GM23338 (cell line): ENCODE measurements at regions not wholly inside any gene's neighbourhood (a gene's known extent, or its start where the extent isn't known, plus 50 kb on each side); places are given as distances from the start of the nearest gene placed in this dataset.

Experiments used
- ATAC-seq: fragments of 200-7000 bp; cut with Tn5 transposase; 3 replicates; pipeline ENCODE4 v1.9.1; 2020
- DNase-seq: peaks from one replicate; pipeline ENCODE4 v3.0.0-alpha.2; 2015; ENCODE audit warnings: low spot score
- H2AFZ ChIP-seq: fragments of 200-600 bp; sonication (generic); 2 replicates; pipeline ENCODE4 v1.8.0; 2016; ENCODE audit warnings: antibody characterized with exemption, mild to moderate bottlenecking, moderate library complexity
- H3F3A ChIP-seq: fragments of 200-600 bp; sonication (generic); replicated peaks from 2 replicates; pipeline ENCODE4 v1.8.0; 2017; ENCODE audit warnings: antibody characterized with exemption, mixed run types, low read depth
- H3K27ac ChIP-seq: fragments of 200-600 bp; sonication (generic); 2 replicates; pipeline ENCODE4 v1.6.1; 2016; ENCODE audit warnings: low read depth
- H3K27me3 ChIP-seq: fragments of 200-600 bp; sonication (generic); 2 replicates; pipeline ENCODE4 v1.8.0; 2016; ENCODE audit warnings: mild to moderate bottlenecking, mixed run types, moderate library complexity; ENCODE audit not compliant: insufficient read depth
- H3K36me3 ChIP-seq: fragments of 200-600 bp; sonication (generic); 2 replicates; pipeline ENCODE4 v1.8.0; 2016; ENCODE audit warnings: mild to moderate bottlenecking; ENCODE audit not compliant: insufficient read depth
- H3K4me1 ChIP-seq: fragments of 200-600 bp; sonication (generic); 2 replicates; pipeline ENCODE4 v1.8.0; 2016; ENCODE audit warnings: mild to moderate bottlenecking, moderate library complexity; ENCODE audit not compliant: insufficient read depth
- H3K4me2 ChIP-seq: fragments of 200-600 bp; sonication (generic); 2 replicates; pipeline ENCODE4 v1.7.1; 2017; ENCODE audit warnings: mixed run types
- H3K4me3 ChIP-seq: fragments of 200-600 bp; sonication (generic); 2 replicates; pipeline ENCODE4 v1.6.1; 2016; ENCODE audit warnings: mixed run types
- H3K79me2 ChIP-seq: fragments of 200-600 bp; sonication (generic); replicated peaks from 2 replicates; pipeline ENCODE4 v1.8.0; 2017; ENCODE audit warnings: mild to moderate bottlenecking; ENCODE audit not compliant: insufficient read depth
- H3K9me2 ChIP-seq: fragments of 200-600 bp; sonication (generic); 2 replicates; pipeline ENCODE4 v1.8.0; 2017; ENCODE audit not compliant: insufficient read depth
- H4K20me1 ChIP-seq: fragments of 200-600 bp; sonication (generic); replicated peaks from 2 replicates; pipeline ENCODE4 v1.8.0; 2017; ENCODE audit warnings: mild to moderate bottlenecking; ENCODE audit not compliant: insufficient read depth
- H3K27ac Mint-ChIP-seq: 2 replicates; pipeline ENCODE4 v1.8.0; 2020; ENCODE audit warnings: inconsistent platforms, mild to moderate bottlenecking, moderate library complexity, mixed read lengths
- H3K27me3 Mint-ChIP-seq: 3 replicates; pipeline ENCODE4 v1.8.0; 2022; ENCODE audit warnings: low read depth, mild to moderate bottlenecking, moderate library complexity, mixed read lengths, inconsistent platforms; ENCODE audit not compliant: insufficient read depth, poor library complexity
- H3K36me3 Mint-ChIP-seq: 3 replicates; pipeline ENCODE4 v1.8.0; 2021; ENCODE audit warnings: low read depth, mild to moderate bottlenecking, inconsistent platforms, moderate library complexity, mixed read lengths
- H3K4me1 Mint-ChIP-seq: 3 replicates; pipeline ENCODE4 v1.8.0; 2020; ENCODE audit warnings: mild to moderate bottlenecking, inconsistent platforms, mixed read lengths
- H3K4me3 Mint-ChIP-seq: 3 replicates; pipeline ENCODE4 v1.8.0; 2021; ENCODE audit warnings: moderate library complexity, mild to moderate bottlenecking, inconsistent platforms, mixed read lengths
- H3K9me3 Mint-ChIP-seq: 3 replicates; pipeline ENCODE4 v1.8.0; 2020; ENCODE audit warnings: moderate library complexity, mild to moderate bottlenecking, inconsistent platforms, mixed read lengths
- EZH2 ChIP-seq: fragments of 200-600 bp; sonication (generic); IDR thresholded peaks from one replicate; pipeline ENCODE4 v1.8.0; 2017; ENCODE audit warnings: antibody characterized with exemption, mild to moderate bottlenecking, low read depth; ENCODE audit not compliant: unreplicated experiment
- EZH2phosphoT487 ChIP-seq: fragments of 200-600 bp; sonication (generic); IDR thresholded peaks from one replicate; pipeline ENCODE4 v1.8.1; 2018; ENCODE audit warnings: antibody characterized with exemption; ENCODE audit not compliant: unreplicated experiment
- JUNB ChIP-seq: IDR thresholded peaks from one replicate; pipeline ENCODE4 v1.6.1; 2016; ENCODE audit warnings: antibody characterized with exemption; ENCODE audit not compliant: unreplicated experiment
- NANOG ChIP-seq: IDR thresholded peaks from 2 replicates; pipeline ENCODE4 v1.6.1; 2016; ENCODE audit warnings: antibody characterized with exemption, borderline replicate concordance
- POLR2AphosphoS5 ChIP-seq: IDR thresholded peaks from 2 replicates; pipeline ENCODE4 v1.6.1; 2016; ENCODE audit warnings: antibody characterized with exemption, low read depth
- STAT1 ChIP-seq: IDR thresholded peaks from one replicate; pipeline ENCODE4 v1.6.1; 2016; ENCODE audit warnings: antibody characterized with exemption; ENCODE audit not compliant: unreplicated experiment
- ZNF114 ChIP-seq: fragments of 250-450 bp; sonication (Bioruptor Pico); IDR thresholded peaks from 2 replicates; pipeline ENCODE4 v1.5.0; 2020; ENCODE audit warnings: mild to moderate bottlenecking, moderate library complexity
- TF ChIP-seq, protein P1 (sequence below), 2 experiments: fragments of 200-600 bp in 1 of 2; sonication (generic) in 1 of 2; conservative IDR thresholded peaks; 2 replicates each; pipeline versions ENCODE4 v1.5.1 to v1.6.1; 2016 to 2017; ENCODE audit warnings: antibody characterized with exemption in 2 of 2, low read depth in 2 of 2, mild to moderate bottlenecking in 2 of 2, moderate library complexity in 1 of 2
- TF ChIP-seq, protein P2 (sequence below): IDR thresholded peaks from 2 replicates; pipeline ENCODE4 v1.6.1; 2016; ENCODE audit warnings: antibody characterized with exemption
- TF ChIP-seq, protein P3 (sequence below): fragments of 250-450 bp; sonication (Bioruptor Pico); IDR thresholded peaks from 2 replicates; pipeline ENCODE4 v1.5.0; 2020; ENCODE audit warnings: mild to moderate bottlenecking, moderate library complexity
- TF ChIP-seq, protein P4 (sequence below): IDR thresholded peaks from one replicate; pipeline ENCODE4 v1.6.1; 2018; ENCODE audit warnings: antibody characterized with exemption; ENCODE audit not compliant: unreplicated experiment

DNA sequence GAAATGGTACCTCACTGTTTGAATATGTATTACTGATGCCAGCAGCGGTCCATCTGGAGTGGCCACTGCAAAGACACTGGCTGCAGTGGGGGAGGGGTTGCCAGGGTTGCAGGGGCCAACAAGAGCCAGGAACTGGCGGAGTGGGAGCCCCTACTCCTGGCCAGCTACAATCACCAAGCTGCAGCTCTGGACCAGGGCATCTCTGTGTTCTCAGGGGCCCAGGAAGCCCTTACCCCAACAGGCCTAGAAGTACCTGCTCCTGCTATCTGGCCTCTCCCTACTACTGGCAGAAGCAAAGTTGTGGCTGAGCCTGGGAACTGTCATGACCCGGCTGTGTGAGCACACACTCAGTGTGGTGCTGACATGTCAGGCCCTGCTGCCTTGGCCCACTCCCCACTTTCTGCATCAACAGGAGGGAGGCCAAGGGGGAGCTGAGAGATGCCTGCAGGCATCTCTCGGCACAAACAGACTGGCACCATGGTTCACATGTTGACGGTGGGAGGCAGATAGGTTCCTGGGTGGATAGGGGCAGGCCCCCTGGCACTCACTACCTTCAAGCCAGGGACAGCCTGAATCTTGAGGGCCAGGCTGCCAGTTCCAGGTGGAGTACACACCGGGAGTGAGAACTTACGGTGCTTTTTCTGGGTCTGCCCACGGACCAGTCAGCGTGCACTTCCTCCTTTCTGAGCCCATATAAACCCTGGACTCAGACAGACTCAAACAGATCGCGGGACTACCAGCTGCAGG lies 1188.0 kb downstream of the GRIK2 start:
- Histone ChIP-seq H3K27me3 (no peaks in the 10 kb centered on the region), H3K36me3 (no peaks in the 10 kb centered on the region), H3F3A (no peaks in the 10 kb centered on the region), H3K27ac (no peak overlapping the region), H4K20me1 (no peaks in the 10 kb centered on the region), H3K79me2 (no peaks in the 10 kb centered on the region), H3K9me2 (no peaks in the 10 kb centered on the region; the same call in 1 of the 2 replicates), H3K4me3 (no peak overlapping the region), H3K4me2 (no peak overlapping the region), H2AFZ (no peak overlapping the region), H3K4me1 (no peaks in the 10 kb centered on the region)
- peaks cover 5% of the 10 kb centered on the region for H3K27me3 Mint-ChIP-seq
- TF ChIP-seq, protein P1, sequence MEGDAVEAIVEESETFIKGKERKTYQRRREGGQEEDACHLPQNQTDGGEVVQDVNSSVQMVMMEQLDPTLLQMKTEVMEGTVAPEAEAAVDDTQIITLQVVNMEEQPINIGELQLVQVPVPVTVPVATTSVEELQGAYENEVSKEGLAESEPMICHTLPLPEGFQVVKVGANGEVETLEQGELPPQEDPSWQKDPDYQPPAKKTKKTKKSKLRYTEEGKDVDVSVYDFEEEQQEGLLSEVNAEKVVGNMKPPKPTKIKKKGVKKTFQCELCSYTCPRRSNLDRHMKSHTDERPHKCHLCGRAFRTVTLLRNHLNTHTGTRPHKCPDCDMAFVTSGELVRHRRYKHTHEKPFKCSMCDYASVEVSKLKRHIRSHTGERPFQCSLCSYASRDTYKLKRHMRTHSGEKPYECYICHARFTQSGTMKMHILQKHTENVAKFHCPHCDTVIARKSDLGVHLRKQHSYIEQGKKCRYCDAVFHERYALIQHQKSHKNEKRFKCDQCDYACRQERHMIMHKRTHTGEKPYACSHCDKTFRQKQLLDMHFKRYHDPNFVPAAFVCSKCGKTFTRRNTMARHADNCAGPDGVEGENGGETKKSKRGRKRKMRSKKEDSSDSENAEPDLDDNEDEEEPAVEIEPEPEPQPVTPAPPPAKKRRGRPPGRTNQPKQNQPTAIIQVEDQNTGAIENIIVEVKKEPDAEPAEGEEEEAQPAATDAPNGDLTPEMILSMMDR (conservative IDR thresholded peaks at IDR 0.05; ENCODE audit: low read depth in 2 of 2) = no peak
- TF ChIP-seq NANOG (no peak), STAT1 (no peak), JUNB (no peak), POLR2AphosphoS5 (no peak), EZH2phosphoT487 (no peak), EZH2 (no peak), ZNF114 (no peak)
- TF ChIP-seq, protein P2, sequence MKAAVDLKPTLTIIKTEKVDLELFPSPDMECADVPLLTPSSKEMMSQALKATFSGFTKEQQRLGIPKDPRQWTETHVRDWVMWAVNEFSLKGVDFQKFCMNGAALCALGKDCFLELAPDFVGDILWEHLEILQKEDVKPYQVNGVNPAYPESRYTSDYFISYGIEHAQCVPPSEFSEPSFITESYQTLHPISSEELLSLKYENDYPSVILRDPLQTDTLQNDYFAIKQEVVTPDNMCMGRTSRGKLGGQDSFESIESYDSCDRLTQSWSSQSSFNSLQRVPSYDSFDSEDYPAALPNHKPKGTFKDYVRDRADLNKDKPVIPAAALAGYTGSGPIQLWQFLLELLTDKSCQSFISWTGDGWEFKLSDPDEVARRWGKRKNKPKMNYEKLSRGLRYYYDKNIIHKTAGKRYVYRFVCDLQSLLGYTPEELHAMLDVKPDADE = no peak
- TF ChIP-seq, protein P3, sequence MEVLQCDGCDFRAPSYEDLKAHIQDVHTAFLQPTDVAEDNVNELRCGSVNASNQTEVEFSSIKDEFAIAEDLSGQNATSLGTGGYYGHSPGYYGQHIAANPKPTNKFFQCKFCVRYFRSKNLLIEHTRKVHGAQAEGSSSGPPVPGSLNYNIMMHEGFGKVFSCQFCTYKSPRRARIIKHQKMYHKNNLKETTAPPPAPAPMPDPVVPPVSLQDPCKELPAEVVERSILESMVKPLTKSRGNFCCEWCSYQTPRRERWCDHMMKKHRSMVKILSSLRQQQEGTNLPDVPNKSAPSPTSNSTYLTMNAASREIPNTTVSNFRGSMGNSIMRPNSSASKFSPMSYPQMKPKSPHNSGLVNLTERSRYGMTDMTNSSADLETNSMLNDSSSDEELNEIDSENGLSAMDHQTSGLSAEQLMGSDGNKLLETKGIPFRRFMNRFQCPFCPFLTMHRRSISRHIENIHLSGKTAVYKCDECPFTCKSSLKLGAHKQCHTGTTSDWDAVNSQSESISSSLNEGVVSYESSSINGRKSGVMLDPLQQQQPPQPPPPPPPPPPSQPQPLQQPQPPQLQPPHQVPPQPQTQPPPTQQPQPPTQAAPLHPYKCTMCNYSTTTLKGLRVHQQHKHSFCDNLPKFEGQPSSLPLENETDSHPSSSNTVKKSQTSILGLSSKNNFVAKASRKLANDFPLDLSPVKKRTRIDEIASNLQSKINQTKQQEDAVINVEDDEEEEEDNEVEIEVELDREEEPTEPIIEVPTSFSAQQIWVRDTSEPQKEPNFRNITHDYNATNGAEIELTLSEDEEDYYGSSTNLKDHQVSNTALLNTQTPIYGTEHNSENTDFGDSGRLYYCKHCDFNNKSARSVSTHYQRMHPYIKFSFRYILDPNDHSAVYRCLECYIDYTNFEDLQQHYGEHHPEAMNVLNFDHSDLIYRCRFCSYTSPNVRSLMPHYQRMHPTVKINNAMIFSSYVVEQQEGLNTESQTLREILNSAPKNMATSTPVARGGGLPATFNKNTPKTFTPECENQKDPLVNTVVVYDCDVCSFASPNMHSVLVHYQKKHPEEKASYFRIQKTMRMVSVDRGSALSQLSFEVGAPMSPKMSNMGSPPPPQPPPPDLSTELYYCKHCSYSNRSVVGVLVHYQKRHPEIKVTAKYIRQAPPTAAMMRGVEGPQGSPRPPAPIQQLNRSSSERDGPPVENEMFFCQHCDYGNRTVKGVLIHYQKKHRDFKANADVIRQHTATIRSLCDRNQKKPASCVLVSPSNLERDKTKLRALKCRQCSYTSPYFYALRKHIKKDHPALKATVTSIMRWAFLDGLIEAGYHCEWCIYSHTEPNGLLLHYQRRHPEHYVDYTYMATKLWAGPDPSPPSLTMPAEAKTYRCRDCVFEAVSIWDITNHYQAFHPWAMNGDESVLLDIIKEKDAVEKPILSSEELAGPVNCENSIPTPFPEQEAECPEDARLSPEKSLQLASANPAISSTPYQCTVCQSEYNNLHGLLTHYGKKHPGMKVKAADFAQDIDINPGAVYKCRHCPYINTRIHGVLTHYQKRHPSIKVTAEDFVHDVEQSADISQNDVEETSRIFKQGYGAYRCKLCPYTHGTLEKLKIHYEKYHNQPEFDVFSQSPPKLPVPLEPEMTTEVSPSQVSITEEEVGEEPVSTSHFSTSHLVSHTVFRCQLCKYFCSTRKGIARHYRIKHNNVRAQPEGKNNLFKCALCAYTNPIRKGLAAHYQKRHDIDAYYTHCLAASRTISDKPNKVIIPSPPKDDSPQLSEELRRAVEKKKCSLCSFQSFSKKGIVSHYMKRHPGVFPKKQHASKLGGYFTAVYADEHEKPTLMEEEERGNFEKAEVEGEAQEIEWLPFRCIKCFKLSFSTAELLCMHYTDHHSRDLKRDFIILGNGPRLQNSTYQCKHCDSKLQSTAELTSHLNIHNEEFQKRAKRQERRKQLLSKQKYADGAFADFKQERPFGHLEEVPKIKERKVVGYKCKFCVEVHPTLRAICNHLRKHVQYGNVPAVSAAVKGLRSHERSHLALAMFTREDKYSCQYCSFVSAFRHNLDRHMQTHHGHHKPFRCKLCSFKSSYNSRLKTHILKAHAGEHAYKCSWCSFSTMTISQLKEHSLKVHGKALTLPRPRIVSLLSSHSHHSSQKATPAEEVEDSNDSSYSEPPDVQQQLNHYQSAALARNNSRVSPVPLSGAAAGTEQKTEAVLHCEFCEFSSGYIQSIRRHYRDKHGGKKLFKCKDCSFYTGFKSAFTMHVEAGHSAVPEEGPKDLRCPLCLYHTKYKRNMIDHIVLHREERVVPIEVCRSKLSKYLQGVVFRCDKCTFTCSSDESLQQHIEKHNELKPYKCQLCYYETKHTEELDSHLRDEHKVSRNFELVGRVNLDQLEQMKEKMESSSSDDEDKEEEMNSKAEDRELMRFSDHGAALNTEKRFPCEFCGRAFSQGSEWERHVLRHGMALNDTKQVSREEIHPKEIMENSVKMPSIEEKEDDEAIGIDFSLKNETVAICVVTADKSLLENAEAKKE (CRISPR knock-in tag) = no peak
- TF ChIP-seq, protein P4, sequence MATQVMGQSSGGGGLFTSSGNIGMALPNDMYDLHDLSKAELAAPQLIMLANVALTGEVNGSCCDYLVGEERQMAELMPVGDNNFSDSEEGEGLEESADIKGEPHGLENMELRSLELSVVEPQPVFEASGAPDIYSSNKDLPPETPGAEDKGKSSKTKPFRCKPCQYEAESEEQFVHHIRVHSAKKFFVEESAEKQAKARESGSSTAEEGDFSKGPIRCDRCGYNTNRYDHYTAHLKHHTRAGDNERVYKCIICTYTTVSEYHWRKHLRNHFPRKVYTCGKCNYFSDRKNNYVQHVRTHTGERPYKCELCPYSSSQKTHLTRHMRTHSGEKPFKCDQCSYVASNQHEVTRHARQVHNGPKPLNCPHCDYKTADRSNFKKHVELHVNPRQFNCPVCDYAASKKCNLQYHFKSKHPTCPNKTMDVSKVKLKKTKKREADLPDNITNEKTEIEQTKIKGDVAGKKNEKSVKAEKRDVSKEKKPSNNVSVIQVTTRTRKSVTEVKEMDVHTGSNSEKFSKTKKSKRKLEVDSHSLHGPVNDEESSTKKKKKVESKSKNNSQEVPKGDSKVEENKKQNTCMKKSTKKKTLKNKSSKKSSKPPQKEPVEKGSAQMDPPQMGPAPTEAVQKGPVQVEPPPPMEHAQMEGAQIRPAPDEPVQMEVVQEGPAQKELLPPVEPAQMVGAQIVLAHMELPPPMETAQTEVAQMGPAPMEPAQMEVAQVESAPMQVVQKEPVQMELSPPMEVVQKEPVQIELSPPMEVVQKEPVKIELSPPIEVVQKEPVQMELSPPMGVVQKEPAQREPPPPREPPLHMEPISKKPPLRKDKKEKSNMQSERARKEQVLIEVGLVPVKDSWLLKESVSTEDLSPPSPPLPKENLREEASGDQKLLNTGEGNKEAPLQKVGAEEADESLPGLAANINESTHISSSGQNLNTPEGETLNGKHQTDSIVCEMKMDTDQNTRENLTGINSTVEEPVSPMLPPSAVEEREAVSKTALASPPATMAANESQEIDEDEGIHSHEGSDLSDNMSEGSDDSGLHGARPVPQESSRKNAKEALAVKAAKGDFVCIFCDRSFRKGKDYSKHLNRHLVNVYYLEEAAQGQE = no peak
- H3K4me1 Mint-ChIP-seq = no peaks in the 10 kb centered on the region
- H3K27ac Mint-ChIP-seq = no peak overlapping the region
- no peak for DNase-seq
- H3K4me3 Mint-ChIP-seq = no peak overlapping the region
- no peak for ATAC-seq
- H3K36me3 Mint-ChIP-seq = peaks cover 9% of the 10 kb centered on the region; the same call in 2 of the 3 replicates
- peaks cover 22% of the 10 kb centered on the region; the same call in 2 of the 3 replicates for H3K9me3 Mint-ChIP-seq
